ENCODE measurements at regions not wholly inside any gene's neighbourhood (a gene's known extent, or its start where the extent isn't known, plus 50 kb on each side); places are given as distances from the start of the nearest gene placed in this dataset.

GRCh38 chr20:12270863-12271262 is 353.2 kb downstream of the BTBD3 start:
- TF ChIP-seq CTCF (IDR thresholded peaks at IDR 0.05; ENCODE audit: low read depth, low read length, poor library complexity, severe bottlenecking) = no peak
- no peak for TF ChIP-seq EZH2phosphoT487 (IDR thresholded peaks at IDR 0.05; ENCODE audit: borderline replicate concordance, low read length)

Data from DOHH2 (cell line).